Uterus (tissue), 3 donors: ENCODE measurements at regions not wholly inside any gene's neighbourhood (a gene's known extent, or its start where the extent isn't known, plus 50 kb on each side); places are given as distances from the start of the nearest gene placed in this dataset.

Experiments
- DNase-seq, 2 donors: peaks; one replicate each; pipeline ENCODE4 v3.0.0-alpha.2; 2019 to 2020
- H3K27ac ChIP-seq, 2 donors: fragments of 200-600 bp; sonication (generic); 1 replicate in 1 of 2; 2 replicates in 1 of 2; pipeline ENCODE4 v1.5.1; 2016 to 2018
- H3K27me3 ChIP-seq, 2 donors: fragments of 200-600 bp; sonication (generic); one replicate each; pipeline ENCODE4 v1.5.1; 2018 to 2019; ENCODE audit warnings: control low read depth in 1 of 2
- H3K36me3 ChIP-seq, 2 donors: fragments of 200-600 bp; sonication (generic); one replicate each; pipeline ENCODE4 v1.5.1; 2019; ENCODE audit warnings: control low read depth in 1 of 2
- H3K4me1 ChIP-seq, 2 donors: fragments of 200-600 bp; sonication (generic); one replicate each; pipeline ENCODE4 v1.5.1; 2018 to 2019; ENCODE audit warnings: control low read depth in 1 of 2
- H3K4me3 ChIP-seq, 2 donors: fragments of 200-600 bp; sonication (generic); 1 replicate in 1 of 2; 2 replicates in 1 of 2; pipeline ENCODE4 v1.5.1; 2018 to 2019; ENCODE audit warnings: mild to moderate bottlenecking in 1 of 2
- H3K9me3 ChIP-seq, 2 donors: fragments of 200-600 bp; sonication (generic); one replicate each; pipeline ENCODE4 v1.5.1; 2019; ENCODE audit warnings: control low read depth in 1 of 2
- CTCF ChIP-seq, 4 experiments: fragments of 200-600 bp in 2 of 4; fragments of 450-650 bp in 2 of 4; sonication (generic) in 2 of 4; IDR thresholded peaks; one replicate each; pipeline ENCODE4 v1.5.1; 2016 to 2019; ENCODE audit warnings: antibody characterized with exemption in 4 of 4, mild to moderate bottlenecking in 2 of 4, moderate library complexity in 1 of 4
- POLR2A ChIP-seq, 2 donors: fragments of 450-650 bp; IDR thresholded peaks; one replicate each; pipeline ENCODE4 v1.6.1; 2016; ENCODE audit warnings: antibody characterized with exemption in 2 of 2, mild to moderate bottlenecking in 1 of 2, moderate library complexity in 1 of 2
- intact Hi-C: fragments of 100-400 bp; cut with DNase I; formaldehyde crosslinking; loops from one replicate; pipeline ENCODE4 v1.15.1; 2023; ENCODE audit warnings: low total_unique reads
- donor health status: DM: yes; HTN: yes; CAD: no.

DNA sequence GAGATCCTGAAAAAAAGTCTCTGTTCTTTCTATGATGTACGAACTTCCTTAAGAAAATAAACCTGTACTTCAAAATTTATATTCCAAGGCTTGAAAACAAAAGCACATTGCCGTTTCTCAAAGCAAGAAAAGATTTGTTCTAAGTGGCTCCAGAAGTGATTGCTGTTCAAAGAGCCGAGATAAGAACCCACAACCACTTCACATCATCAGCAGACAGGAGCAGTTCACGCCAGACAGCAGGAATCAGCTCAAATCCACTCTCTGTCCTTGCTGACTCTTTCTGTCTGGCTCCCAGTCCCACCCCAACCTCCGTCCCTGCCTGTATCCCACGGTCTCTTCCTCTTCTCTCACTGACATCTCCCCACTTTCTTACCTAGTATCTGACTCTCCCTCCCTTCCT, 85.0 kb upstream of the MYOCD start:
- no peaks in the 10 kb centered on the region for H3K36me3 ChIP-seq
- H3K9me3 ChIP-seq = no peaks in the 10 kb centered on the region
- no peak for DNase-seq
- intact Hi-C loops = no loop called here
- no peak overlapping the region for H3K4me3 ChIP-seq
- H3K27me3 ChIP-seq = no peaks in the 10 kb centered on the region
- TF ChIP-seq POLR2A (IDR thresholded peaks at IDR 0.05) (no peak), CTCF (IDR thresholded peaks at IDR 0.05) (no peak)
- peaks cover 0 to under 1% of the 10 kb centered on the region in 2 donors for H3K4me1 ChIP-seq
- peak overlapping the region; percentile 46 to 76 for H3K27ac ChIP-seq

DNA sequence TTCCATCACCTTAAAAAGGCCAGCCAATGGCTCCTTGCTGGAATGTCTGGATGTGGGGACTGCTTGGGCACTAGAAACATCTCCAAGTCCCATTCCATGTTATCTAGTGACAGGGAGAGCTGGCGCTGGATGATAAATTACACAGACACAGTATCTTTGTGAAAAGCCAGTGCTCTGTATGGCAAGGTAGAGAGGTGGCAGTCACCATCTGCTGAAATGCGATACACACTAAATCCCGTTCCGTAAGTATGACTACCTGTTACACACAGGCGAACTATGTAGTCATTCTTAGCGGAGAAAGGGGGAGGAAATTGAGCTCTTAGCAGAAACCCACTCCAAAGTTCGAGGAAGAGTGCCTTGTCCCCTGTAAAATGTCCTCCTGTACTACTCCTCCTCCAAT, 81.0 kb upstream of the MYOCD start:
- TF ChIP-seq CTCF (IDR thresholded peaks at IDR 0.05) (no peak), POLR2A (IDR thresholded peaks at IDR 0.05) (no peak)

DNA sequence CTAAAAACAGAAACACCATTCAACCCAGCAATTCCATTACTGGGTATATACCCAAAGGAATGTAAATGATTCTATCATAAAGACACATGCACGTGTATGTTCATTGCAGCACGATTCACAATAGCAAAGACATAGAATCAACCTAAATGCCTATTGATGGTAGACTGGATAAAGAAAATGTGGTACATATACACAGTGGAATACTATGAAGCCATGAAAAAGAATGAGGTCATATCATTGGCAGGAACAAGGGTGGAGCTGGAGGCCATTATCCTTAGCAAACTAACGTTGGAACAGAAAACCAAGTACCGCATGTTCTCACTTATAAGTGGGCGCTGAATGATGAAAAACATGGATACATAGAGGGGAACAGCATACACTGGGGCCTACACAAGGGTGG, 77.2 kb upstream of the MYOCD start:
- no peak overlapping the region for H3K27ac ChIP-seq
- H3K27me3 ChIP-seq = no peaks in the 10 kb centered on the region
- H3K4me3 ChIP-seq = no peak overlapping the region
- DNase-seq = no peak
- intact Hi-C loops = no loop called here
- H3K36me3 ChIP-seq = no peaks in the 10 kb centered on the region
- no peaks in the 10 kb centered on the region for H3K4me1 ChIP-seq
- no peak for TF ChIP-seq CTCF (IDR thresholded peaks at IDR 0.05)
- no peaks in the 10 kb centered on the region for H3K9me3 ChIP-seq

More for the DNA sequence above, 81.0 kb upstream of the MYOCD start:
- H3K4me1 ChIP-seq = no peaks in the 10 kb centered on the region
- no peak overlapping the region for H3K27ac ChIP-seq
- no peaks in the 10 kb centered on the region for H3K9me3 ChIP-seq
- no peak for DNase-seq
- intact Hi-C loops = no loop called here
- no peaks in the 10 kb centered on the region for H3K36me3 ChIP-seq
- no peaks in the 10 kb centered on the region for H3K27me3 ChIP-seq
- H3K4me3 ChIP-seq = no peak overlapping the region

DNA sequence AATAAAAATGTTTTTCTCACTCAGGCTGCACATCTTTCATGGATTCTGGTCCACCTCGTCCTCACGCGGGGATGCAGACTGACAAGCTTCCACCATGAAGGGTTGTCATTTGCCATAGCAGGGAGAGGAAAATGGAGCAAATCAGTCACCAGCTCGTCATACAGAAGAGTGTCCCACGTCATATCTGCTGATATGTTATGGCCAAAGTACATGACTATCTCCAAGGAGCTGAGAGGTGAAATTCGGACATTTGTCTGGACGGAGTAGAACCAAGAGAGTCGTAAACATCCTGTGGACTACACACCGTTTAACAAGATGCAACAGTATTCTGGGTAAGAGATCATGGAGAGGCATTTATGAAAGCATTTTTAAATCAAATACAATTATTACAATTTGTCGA, 75.3 kb upstream of the MYOCD start:
- intact Hi-C loops = no loop called here
- Histone ChIP-seq H3K4me3 (no peak overlapping the region), H3K27me3 (no peaks in the 10 kb centered on the region), H3K36me3 (no peaks in the 10 kb centered on the region), H3K4me1 (no peaks in the 10 kb centered on the region), H3K9me3 (no peaks in the 10 kb centered on the region), H3K27ac (no peak overlapping the region)
- no peak for DNase-seq
- no peak for TF ChIP-seq CTCF (IDR thresholded peaks at IDR 0.05)
- no peak for TF ChIP-seq POLR2A (IDR thresholded peaks at IDR 0.05)

DNA sequence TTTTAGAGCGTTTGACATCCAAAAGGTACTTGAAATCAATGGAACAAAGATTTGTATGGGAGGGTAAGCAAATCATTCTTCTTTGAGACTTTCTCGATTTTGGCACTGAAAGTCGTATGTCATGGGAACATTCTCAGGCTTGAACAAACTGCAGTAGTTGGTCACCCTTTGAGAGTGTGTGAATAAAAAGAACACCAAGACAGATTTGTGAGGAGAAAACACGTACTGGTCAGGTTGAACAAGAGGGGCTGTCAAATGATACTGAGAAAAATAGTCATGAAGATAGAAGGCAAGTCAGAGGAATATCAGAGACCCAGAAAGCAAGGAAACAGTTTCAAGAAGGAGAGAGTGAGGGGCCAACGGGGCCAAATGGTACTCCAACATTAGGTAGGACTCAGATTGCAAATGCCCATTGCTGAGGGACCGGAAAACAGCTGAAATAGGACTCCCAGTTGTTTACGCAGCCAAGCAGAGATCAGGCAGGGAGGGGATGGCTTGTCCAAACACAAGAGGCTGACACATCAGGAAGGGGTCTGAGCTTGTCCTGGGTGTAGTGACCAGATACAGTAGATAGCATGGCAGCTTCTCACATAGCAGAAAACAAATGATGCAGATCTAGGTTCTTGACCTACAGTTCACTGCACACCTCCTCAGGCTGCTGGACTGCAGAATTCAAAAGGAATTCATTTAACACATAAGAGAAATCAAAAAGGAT, 74.5 kb upstream of the MYOCD start:
- no peak overlapping the region for H3K4me3 ChIP-seq
- no peaks in the 10 kb centered on the region for H3K27me3 ChIP-seq
- no peak for DNase-seq
- TF ChIP-seq POLR2A (IDR thresholded peaks at IDR 0.05) (no peak), CTCF (IDR thresholded peaks at IDR 0.05) (no peak)
- no peaks in the 10 kb centered on the region for H3K36me3 ChIP-seq
- no peaks in the 10 kb centered on the region for H3K9me3 ChIP-seq
- no peak overlapping the region for H3K27ac ChIP-seq
- H3K4me1 ChIP-seq = no peaks in the 10 kb centered on the region
- intact Hi-C loops = no loop called here
